SKM-1 treated with dmso at 0.1 percent for 144 hours (cell line): ENCODE measurements at regions not wholly inside any gene's neighbourhood (a gene's known extent, or its start where the extent isn't known, plus 50 kb on each side); places are given as distances from the start of the nearest gene placed in this dataset.

Experiments
- DNase-seq: peaks from one replicate; lab custom pipeline; 2025; ENCODE audit not compliant: unreplicated experiment; lab: John Stamatoyannopoulos, UW

GRCh38 chr11:127218275-127218608 is 217.7 kb upstream of the KIRREL3 start:
- DNase-seq: no peak

GRCh38 chr11:127217452-127218274 is 217.1 kb upstream of the KIRREL3 start:
- DNase-seq: no peak

- DNase-seq: no peak
Observed at GRCh38 chr11:127205688-127206217, 205.2 kb upstream of the KIRREL3 start.

GRCh38 chr11:127203490-127203889 is 202.9 kb upstream of the KIRREL3 start:
- no peak for DNase-seq

- DNase-seq: no peak
Observed at GRCh38 chr11:127202105-127202504, 201.5 kb upstream of the KIRREL3 start.

GRCh38 chr11:127199306-127199801 is 198.8 kb upstream of the KIRREL3 start:
- DNase-seq: no peak

GRCh38 chr11:127195501-127196120 is 195.0 kb upstream of the KIRREL3 start:
- no peak for DNase-seq

GRCh38 chr11:127194521-127194920 is 194.0 kb upstream of the KIRREL3 start:
- no peak for DNase-seq

- no peak for DNase-seq
Observed at GRCh38 chr11:127193950-127194349, 193.4 kb upstream of the KIRREL3 start.

- no peak for DNase-seq
Observed at GRCh38 chr11:127191689-127192088, 191.1 kb upstream of the KIRREL3 start.

GRCh38 chr11:127191261-127191660 is 190.7 kb upstream of the KIRREL3 start:
- no peak for DNase-seq

GRCh38 chr11:127182586-127183203 is 182.1 kb upstream of the KIRREL3 start:
- DNase-seq: no peak

- DNase-seq: no peak
Observed at GRCh38 chr11:127157225-127157624, 156.7 kb upstream of the KIRREL3 start.

GRCh38 chr11:127149410-127149809 is 148.8 kb upstream of the KIRREL3 start:
- DNase-seq: no peak

GRCh38 chr11:127143251-127143650 is 142.7 kb upstream of the KIRREL3 start:
- no peak for DNase-seq

- DNase-seq: no peak
Observed at GRCh38 chr11:127138613-127139012, 138.0 kb upstream of the KIRREL3 start.

GRCh38 chr11:127137771-127138280 is 137.3 kb upstream of the KIRREL3 start:
- no peak for DNase-seq

- DNase-seq: no peak
Observed at GRCh38 chr11:127136438-127136837, 135.9 kb upstream of the KIRREL3 start.

GRCh38 chr11:127135256-127135655 is 134.7 kb upstream of the KIRREL3 start:
- DNase-seq: no peak

GRCh38 chr11:127133061-127133460 is 132.5 kb upstream of the KIRREL3 start:
- DNase-seq: no peak

- DNase-seq: no peak
Observed at GRCh38 chr11:127130321-127130720, 129.8 kb upstream of the KIRREL3 start.

GRCh38 chr11:127126986-127127385 is 126.4 kb upstream of the KIRREL3 start:
- no peak for DNase-seq
